ENCODE measurements at regions not wholly inside any gene's neighbourhood (a gene's known extent, or its start where the extent isn't known, plus 50 kb on each side); places are given as distances from the start of the nearest gene placed in this dataset.

- TF ChIP-seq TEAD4 (IDR thresholded peaks at IDR 0.05) (no peak), RAD21 (IDR thresholded peaks at IDR 0.05; ENCODE audit: low read depth) (no peak), NFIC (IDR thresholded peaks at IDR 0.05) (no peak), TAF1 (IDR thresholded peaks at IDR 0.05; ENCODE audit: low read depth) (no peak), TCF12 (IDR thresholded peaks at IDR 0.05; ENCODE audit: low read depth) (no peak), EGR1 (IDR thresholded peaks at IDR 0.05) (no peak), CEBPB (IDR thresholded peaks at IDR 0.05) (no peak), USF1 (IDR thresholded peaks at IDR 0.05) (no peak), REST (IDR thresholded peaks at IDR 0.05; ENCODE audit: low read depth) (no peak), EP300 (IDR thresholded peaks at IDR 0.05; ENCODE audit: borderline replicate concordance) (no peak), YY1 (IDR thresholded peaks at IDR 0.05; ENCODE audit: low read depth) (no peak), FOXM1 (IDR thresholded peaks at IDR 0.05; ENCODE audit: borderline replicate concordance, low read depth) (no peak), ZBTB7A (IDR thresholded peaks at IDR 0.05; ENCODE audit: low read depth) (no peak), MAX (IDR thresholded peaks at IDR 0.05) (no peak)
These were observed 100.5 kb upstream of the SEC61G start for GRCh38 chr7:54859545-54859944.
